HG02973 (cell line): ENCODE measurements at regions not wholly inside any gene's neighbourhood (a gene's known extent, or its start where the extent isn't known, plus 50 kb on each side); places are given as distances from the start of the nearest gene placed in this dataset.
"Not testable (repeated sequence)": the region's sequence is repeated elsewhere in the genome, so short reads cannot be mapped to it uniquely, and the experiment has no call there.

Source experiments
- ATAC-seq: cut with Tn5 transposase; IDR thresholded peaks from one replicate; pipeline ENCODE4 v1.9.1; 2021; ENCODE audit warnings: moderate library complexity; ENCODE audit not compliant: unreplicated experiment

DNA sequence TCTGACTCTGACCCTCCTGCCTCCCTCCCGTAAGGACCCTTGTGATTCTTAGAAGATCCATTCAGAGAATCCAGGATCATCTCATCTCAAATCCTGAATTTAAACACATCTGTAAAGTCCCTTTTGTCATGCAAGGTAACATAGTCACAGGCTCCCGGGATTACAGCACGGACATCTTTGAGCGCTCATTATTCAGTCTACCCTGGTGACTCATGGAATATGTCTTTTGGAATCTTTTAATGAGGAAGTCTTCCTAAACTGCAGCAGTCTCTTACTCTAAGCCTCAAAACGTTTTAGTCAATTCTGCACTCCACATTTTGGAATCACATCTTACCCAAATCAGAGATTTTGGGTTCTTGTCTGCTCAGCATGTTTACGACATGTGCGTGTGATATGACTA lies 198.5 kb upstream of the IRF2BP2 start:
- ATAC-seq = not testable (repeated sequence)

DNA sequence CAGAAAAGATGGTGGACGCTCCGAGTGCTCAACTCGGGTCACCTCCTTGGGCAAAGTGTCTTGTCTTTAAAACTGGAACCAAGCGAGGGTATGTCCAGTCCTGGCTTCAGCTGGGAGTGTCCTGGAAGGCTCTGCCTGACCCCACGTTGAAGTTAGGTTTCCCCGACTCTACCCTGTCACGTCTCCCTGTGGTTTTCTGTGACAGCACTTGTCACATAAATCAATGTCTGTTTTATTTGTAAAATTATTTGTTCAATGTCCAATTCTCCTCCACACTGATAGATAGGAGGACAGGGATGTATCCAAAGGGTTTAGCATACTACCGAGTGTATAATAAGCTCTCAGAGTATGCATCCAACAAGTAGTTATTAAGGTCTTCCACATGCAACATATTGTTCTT lies 197.7 kb upstream of the IRF2BP2 start:
- ATAC-seq = not testable (repeated sequence)

DNA sequence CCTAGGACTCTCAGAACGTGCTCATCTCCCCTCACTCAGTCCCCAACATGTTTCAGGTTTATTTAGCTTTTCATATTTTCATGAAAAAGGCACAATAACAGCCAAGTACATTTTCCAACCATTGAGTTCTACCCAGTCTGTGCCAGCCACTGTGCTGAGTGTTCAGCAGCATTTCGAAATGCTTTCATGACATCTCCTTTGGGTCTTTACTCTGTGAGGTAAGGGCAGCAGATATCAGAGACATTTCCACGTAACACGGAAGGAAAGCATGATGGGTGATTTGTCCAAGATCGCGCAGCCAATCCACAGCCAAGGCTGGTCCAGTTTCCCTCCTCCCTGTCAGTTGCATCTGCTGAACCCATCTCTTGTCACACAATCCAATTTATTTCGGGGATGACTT lies 192.6 kb upstream of the IRF2BP2 start:
- ATAC-seq = not testable (repeated sequence)

DNA sequence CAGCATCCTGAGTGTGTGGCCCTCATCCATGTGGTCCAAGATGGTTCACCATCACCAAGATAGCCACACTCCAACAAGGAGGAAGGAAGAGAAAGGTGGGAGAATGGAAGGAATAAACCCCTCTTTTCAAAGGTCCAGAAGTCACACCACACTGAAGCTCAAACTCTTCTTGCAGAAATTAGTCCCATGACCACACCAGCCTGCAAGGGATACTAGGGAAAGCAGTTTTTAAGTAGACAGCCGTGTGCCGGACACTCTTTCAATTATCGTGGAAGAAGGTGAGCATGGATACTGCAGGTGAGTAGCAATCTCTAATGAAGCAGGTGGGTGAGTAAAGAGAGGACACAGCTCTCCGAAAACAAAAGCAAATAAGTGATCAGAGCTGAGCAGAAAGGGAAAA lies 191.7 kb upstream of the IRF2BP2 start:
- ATAC-seq = not testable (repeated sequence)

DNA sequence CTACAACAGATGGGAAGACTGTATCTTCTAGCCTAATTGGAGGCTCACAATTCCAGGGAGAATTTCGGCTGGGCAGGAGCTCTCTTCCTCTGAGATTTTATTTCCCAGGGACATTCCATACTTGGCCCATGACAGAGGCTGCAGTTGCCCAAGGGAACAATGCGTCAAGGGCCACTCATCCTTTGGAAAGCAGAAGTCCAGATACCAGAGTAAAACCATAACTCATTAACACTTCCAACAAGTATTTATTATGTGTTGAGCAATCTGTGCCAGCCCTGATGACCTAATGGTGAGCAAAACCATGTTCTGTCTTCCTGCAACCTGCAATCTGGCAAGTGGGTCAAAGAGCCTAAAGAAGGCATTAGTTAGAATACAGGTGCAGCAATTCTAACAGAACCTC lies 191.2 kb upstream of the IRF2BP2 start:
- not testable (repeated sequence) for ATAC-seq

DNA sequence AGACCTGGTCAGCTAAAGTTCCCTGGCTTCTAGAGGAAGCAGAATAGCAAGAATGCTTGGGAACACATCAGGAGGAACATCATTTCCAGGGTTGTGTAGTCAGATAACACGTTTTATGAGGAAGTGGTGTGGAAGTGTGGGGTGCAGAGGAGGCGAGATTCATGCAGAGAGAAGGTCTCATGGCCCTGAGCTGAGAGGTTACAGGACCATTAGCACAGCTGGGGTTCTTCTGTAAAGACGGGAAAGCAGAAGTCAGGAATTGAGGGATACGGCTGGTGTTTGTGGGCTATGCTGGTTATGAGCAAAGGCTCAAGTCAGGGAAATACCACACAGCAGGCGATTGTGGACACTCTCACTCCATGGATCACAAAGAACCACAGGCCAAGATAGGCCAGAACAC lies 190.6 kb upstream of the IRF2BP2 start:
- ATAC-seq = not testable (repeated sequence)

DNA sequence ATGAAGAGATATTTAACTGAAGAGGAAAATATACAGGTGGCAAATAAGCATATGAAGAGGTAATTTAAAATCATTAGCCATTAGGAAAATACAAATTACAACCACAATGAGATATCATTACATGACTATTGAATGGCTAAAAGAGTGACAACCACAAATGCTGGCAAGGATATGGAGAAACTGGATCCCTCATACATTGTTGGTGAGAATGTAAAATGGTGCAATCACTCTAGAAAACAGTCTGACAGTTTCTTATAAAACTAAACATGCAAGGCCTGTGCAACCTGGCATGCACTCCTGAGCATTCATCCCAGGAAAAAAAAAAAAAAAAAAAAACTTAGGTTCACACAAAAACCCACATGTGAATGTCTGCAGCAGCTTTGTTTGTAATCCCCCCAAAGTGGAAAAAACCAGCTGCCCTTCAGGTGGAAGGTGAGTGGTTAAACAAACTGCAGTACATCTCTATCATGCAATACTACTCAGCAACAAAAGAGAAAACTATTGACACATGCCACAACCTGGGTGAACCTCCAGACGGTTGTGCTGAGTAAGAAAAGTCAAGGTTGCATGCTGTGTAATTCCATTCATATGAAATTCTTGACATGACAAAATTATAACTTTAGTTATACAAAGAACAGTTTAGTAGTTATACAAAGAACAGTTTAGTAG lies 189.2 kb upstream of the IRF2BP2 start:
- not testable (repeated sequence) for ATAC-seq

DNA sequence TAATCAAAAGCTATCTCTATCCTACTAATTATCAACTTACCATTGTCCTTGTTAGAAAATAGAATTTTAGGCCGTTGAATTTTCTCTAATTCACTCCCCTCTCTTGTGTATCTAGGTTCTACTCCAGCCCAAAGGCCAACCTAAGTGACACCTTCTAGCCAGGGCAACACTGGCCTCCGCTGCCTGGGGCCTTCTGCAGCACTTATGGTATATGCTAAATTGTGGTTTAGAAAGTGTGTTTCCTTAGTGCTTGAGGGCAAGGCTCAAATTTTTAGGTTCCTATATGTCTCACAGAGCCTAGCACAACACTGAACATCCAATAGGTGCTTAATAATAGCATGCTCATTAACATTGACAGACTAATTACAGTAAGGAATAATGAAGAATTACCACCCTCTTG lies 187.2 kb upstream of the IRF2BP2 start:
- not testable (repeated sequence) for ATAC-seq

DNA sequence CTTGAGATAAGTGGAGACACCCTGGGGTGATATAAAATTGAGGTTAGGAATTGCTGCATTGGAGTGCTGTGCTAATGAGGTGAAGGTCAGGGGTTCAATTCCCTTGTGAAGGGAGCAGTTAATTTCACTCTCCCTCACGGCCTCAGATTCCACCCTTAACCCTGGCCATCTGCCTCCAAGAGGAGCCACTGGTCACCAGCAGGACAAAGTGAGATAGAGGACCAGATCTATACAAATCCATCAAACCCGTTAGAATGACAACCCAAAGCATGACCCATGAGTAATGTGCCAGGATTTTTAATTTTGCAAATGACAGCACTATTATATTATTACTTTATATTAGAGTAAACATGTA lies 186.4 kb upstream of the IRF2BP2 start:
- not testable (repeated sequence) for ATAC-seq

DNA sequence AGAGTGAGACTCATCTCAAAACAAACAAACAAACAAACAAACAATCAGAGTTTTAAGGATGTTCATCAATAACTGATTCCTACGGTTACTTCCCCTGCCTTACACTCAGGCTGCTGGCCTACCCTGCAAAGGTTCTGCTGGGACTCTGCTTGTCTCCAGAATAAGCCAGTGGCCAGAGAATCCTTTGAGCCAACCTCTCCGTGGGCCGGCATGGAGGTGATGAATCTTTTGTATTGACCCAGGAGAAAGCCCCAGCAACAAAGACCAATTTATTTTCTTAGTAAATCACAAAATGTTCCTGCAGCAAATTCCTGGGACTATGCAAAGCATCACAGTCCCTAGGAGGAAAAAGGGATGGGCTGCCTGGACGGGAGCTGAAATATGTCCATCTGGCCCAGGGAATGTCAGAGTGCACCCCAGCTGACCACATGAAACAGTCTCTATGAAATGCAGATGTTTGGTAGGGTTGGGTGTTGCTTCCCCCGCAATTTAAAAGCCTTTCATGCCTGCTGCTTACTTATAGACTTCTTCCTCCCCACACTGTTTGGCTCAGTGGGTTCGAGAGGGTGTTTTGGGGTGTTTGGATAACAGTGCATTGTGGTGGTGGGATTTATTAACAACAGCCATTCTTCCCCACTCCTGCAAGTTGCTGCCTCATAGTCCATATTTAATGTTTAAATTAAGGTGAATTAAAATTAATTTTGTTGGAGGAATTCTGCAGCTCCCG lies 185.9 kb upstream of the IRF2BP2 start:
- ATAC-seq = not testable (repeated sequence)

DNA sequence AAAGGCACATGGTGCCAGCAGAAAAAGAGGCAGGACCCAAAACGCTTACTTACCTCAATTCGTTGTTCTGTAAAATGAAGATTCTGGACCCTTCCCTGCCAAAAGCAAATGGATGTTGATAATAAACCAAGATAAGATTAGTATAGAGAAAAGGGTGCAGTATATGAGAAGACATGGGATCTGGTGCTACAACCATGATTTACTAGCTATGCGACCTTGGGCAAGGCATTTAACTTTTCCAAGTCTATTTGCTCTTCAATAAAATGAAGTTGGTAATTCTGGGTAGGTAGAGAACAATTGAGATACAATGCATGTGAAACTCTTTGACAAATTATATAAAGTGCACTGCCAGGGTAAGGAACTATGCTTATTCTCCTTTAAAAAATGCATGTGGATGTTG lies 185.0 kb upstream of the IRF2BP2 start:
- ATAC-seq = not testable (repeated sequence)

DNA sequence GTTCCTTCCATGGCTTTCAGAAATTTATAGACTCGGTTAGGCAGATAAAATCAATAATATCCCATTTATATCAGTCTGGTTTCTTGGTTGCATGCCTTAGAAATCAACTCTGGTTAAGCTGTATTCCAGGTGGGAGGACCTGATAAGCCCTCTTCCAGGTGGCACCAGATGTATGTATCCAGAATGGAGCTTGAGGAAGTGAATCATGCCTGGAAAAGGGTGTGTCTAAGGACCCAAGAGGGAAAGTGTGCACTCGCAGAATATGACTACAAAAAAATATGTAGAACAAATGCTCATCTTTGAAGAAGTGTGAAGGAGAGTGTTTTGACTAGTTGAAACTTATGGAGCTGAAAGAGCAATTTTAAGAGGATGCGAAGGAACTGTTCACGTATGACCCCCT lies 184.5 kb upstream of the IRF2BP2 start:
- ATAC-seq = not testable (repeated sequence)

DNA sequence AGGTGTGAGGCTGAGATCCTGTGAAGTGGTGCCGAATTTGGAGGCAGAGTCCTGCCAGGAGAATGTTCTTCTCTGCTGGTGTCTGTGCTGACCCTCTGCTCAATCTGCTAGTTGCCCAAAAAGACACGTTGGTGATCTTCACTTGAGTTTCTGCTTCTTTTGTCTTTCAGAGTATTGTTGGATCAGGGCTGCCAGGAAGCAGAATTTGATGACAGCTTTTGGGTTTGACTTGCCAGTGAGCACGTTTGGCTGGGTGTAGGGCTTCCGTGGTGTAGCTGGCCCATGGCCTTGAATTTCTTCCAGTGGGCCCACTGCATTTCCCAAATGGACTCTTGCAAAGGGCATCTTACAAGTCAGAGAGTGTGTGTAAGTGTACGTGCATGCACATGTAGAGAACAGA lies 183.9 kb upstream of the IRF2BP2 start:
- ATAC-seq = not testable (repeated sequence)

DNA sequence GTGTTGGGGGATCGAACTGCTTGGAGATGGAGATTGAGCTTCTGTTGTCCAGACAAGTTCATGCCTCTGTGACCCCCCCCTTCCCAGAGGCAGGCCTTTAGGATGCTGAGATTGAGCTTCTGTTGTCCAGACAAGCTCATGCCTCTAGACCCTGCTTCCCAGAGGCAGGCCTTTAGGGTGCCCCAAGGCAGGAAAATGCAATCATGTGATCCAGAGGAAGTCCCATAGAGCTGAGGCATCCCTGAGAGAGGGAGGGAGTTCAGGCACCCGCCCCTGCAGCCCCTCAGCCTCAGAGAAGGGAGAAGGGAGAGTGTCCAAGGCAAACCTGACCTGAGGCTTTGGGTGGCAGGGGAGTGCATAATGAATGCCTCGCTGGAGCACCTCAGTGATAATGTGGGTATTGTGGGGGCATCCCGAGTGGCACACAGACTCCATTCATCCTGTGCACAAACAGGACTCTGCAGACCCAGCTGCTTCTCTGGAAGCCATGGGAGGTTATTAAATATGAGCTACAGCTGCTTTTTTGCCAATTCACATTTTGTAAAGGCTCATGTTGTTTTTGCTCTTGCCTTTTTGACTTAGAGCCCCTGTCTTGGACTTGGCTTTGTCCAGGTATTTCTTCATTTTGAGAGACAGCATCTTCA lies 182.4 kb upstream of the IRF2BP2 start:
- ATAC-seq = not testable (repeated sequence)

DNA sequence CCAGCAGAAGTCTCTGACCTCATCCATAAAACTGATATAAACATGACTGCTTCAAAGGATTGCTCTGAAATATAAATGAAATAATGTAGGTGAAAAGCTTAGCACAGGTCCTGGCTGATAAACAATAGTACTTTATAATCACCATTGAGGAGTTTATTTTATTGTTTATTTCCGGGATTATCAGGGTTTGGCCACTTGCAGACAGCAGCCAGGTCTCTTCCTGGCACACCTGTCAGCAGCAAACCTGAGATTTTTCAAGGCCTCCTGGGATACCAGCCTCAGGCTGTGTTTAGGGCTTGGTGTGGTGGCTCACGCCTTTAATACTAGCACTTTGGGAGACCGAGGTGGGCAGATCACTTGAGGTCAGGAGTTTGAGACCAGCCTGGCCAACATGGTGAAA lies 181.6 kb upstream of the IRF2BP2 start:
- not testable (repeated sequence) for ATAC-seq

DNA sequence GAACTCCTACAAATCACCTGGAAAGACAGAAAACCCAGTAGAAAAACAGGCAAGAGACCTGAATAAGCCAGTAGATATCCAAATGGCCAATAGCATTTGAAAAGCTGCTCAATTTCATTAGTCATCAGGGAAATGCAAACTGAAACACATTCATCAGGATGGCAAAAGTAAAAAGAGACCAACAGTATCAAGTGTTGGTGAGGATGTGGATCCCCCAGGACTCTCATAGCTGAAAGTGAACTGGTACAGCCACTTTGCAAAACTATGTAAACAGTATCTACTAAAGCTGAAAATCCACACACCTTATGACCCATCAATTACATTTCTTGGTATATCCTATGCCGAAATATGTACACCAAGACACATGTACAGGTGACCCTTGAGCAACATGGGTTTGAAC lies 180.4 kb upstream of the IRF2BP2 start:
- not testable (repeated sequence) for ATAC-seq

DNA sequence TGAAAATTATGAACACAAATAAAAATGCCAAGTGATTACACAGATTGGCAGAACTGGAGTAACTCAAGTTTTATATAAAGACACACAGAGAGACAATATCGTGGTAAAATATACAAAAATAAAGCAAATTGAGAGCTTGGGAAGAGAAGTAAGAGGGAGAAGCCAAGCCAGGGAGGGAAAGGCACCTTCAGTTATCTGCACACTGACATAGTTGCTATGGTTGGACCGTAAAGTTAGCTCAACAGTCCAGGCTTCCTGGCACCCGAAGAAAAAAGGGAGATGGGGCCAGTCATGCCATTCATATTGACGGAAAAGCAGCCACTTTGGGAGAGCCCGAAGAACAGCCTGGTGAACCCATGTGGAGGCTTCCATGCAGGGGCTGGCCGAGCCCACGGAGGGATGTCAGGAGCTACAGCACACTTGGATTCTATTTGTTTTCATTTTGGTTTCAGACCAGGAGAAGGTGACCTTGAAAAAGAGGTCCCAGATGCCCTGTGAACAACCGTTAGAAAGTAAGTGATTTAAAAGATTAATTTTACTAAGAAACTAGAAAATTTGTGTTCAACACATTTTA lies 177.1 kb upstream of the IRF2BP2 start:
- not testable (repeated sequence) for ATAC-seq

DNA sequence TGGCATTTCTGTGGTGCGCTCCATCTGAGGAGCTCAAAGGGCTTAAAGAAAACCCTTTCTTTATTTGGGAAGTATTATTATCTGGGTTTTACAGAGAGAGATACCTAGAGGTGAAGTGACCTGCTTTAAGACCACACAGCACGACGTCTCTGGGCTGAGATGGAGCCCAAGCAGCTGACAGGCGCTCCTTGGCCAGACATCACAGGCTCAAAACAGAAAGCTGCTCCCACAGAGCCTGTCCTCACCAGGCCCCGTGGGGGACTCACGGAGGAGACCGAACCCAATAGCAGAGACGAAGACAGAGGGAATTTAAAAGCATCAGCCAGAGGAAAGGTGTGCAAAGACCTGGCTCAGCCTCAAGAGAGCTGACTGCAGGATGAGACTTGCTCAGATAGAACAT lies 175.9 kb upstream of the IRF2BP2 start:
- ATAC-seq = not testable (repeated sequence)

DNA sequence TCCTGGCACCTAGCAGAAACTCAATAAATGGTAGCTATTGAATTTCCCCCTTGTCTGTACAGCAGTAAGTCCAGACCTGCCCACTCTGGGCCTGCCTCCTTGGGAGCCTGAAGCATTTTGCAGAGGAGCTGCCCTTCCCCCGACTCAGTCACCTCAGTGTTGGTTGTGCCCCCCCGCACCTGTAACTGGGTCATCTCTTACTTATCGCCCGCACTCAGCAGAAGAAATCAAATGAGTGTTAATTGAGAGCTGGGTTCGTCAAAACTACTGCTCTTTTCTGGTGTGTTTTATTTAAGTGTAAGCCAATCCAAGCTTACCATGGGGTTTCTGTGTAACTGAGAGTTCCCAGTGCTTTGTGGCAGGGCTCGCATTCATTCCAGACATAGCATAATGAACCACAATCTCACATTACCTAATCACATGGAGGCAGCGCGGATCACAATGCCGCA lies 175.5 kb upstream of the IRF2BP2 start:
- ATAC-seq = not testable (repeated sequence)

DNA sequence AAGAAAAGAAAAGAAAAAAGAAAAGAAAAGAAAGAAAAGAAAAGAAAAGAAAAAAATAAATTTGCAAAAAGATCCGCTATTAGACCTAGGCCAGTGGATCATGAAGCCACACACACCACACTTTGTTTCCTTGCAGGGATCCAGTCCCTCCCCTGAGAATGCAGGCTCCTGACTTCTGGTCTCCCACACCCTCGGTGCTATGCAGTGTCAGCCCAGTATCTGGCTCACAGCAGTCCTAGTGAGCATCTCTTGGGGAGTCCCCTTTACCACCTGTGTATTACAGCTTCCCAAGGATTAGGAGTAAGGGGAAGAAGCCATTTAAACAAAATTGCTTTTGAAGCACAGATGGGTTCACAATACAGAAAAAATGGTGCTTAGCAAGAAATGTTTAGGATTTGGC lies 174.1 kb upstream of the IRF2BP2 start:
- not testable (repeated sequence) for ATAC-seq

DNA sequence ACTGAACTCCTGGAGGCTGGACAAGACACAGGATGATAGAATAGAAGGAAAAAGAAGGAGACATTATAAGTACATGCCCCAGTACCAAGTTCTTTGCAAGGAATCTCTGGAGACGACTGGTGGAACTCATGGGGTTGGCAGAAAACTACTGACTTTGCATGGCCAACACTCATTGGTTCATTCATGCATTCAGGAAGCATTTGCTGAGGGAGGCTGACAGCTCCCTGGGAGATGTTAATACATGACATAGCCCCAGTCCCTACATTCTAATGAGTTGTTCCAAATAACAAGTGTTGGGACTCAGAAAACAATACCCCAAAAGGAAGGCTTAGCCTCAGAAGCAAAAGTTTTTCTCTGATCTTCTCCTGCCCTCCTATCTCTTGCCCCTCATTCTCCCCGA lies 172.8 kb upstream of the IRF2BP2 start:
- no peak for ATAC-seq
